OCI-LY1 (cell line): ENCODE measurements at regions not wholly inside any gene's neighbourhood (a gene's known extent, or its start where the extent isn't known, plus 50 kb on each side); places are given as distances from the start of the nearest gene placed in this dataset.

ENCODE experiments used
- H2AFZ ChIP-seq: fragments of 200-600 bp; sonication (generic), shearing (Covaris generic); 2 replicates; pipeline ENCODE4 v1.6.0; 2014; ENCODE audit warnings: antibody characterized with exemption, mild to moderate bottlenecking, low read length
- H3F3A ChIP-seq: fragments of 200-600 bp; sonication (generic), shearing (Covaris generic); 2 replicates; pipeline ENCODE4 v1.6.0; 2014; ENCODE audit warnings: mild to moderate bottlenecking, antibody characterized with exemption, low read length, moderate library complexity; ENCODE audit not compliant: insufficient read depth
- H3K27ac ChIP-seq: fragments of 200-600 bp; sonication (generic); 2 replicates; pipeline ENCODE4 v1.5.1; 2014; ENCODE audit warnings: low read length, mixed run types, mild to moderate bottlenecking, low read depth; ENCODE audit not compliant: poor library complexity, severe bottlenecking
- H3K27me3 ChIP-seq: fragments of 200-600 bp; sonication (generic); 2 replicates; pipeline ENCODE4 v1.6.0; 2014; ENCODE audit warnings: antibody characterized with exemption, mild to moderate bottlenecking, low read length, moderate library complexity; ENCODE audit not compliant: insufficient read depth
- H3K36me3 ChIP-seq: fragments of 200-600 bp; sonication (generic); 2 replicates; pipeline ENCODE4 v1.6.1; 2014; ENCODE audit warnings: mild to moderate bottlenecking, antibody characterized with exemption, low read length, moderate library complexity, mixed read lengths; ENCODE audit not compliant: insufficient read depth
- H3K4me1 ChIP-seq: fragments of 200-600 bp; sonication (generic); 2 replicates; pipeline ENCODE4 v1.5.1; 2014; ENCODE audit warnings: mild to moderate bottlenecking, low read length, moderate library complexity; ENCODE audit not compliant: insufficient read depth, severe bottlenecking
- H3K4me2 ChIP-seq: fragments of 200-600 bp; sonication (generic), shearing (Covaris generic); 2 replicates; pipeline ENCODE4 v1.6.1; 2014; ENCODE audit warnings: low read length
- H3K4me3 ChIP-seq: fragments of 200-600 bp; sonication (generic); 2 replicates; pipeline ENCODE4 v1.5.1; 2014; ENCODE audit warnings: low read length, low read depth, mild to moderate bottlenecking, mixed read lengths; ENCODE audit not compliant: poor library complexity, severe bottlenecking
- H3K79me2 ChIP-seq: fragments of 200-600 bp; shearing (Covaris generic); 2 replicates; pipeline ENCODE4 v1.6.1; 2016; ENCODE audit warnings: mixed run types, low read length, mixed read lengths; ENCODE audit not compliant: insufficient read depth
- H3K9ac ChIP-seq: fragments of 200-600 bp; sonication (generic), shearing (Covaris generic); 2 replicates; pipeline ENCODE4 v1.6.1; 2014; ENCODE audit warnings: mild to moderate bottlenecking, low read length, mixed read lengths
- H3K9me2 ChIP-seq: fragments of 200-600 bp; sonication (generic), shearing (Covaris generic); 2 replicates; pipeline ENCODE4 v1.6.1; 2014; ENCODE audit warnings: low read depth, mild to moderate bottlenecking, low read length, mixed read lengths
- H3K9me3 ChIP-seq: fragments of 200-600 bp; shearing (Covaris generic); 2 replicates; pipeline ENCODE4 v1.6.1; 2014; ENCODE audit warnings: low read length, mixed read lengths
- H4K20me1 ChIP-seq: fragments of 200-600 bp; sonication (generic), shearing (Covaris generic); 2 replicates; pipeline ENCODE4 v1.6.0; 2016; ENCODE audit warnings: mild to moderate bottlenecking, low read length; ENCODE audit not compliant: insufficient read depth
- CTCF ChIP-seq: fragments of 200-600 bp; sonication (generic), shearing (Covaris generic); IDR thresholded peaks from 2 replicates; pipeline ENCODE4 v1.5.1; 2017; ENCODE audit warnings: mild to moderate bottlenecking, antibody characterized with exemption, low read length, moderate library complexity, mixed read lengths
- EZH2 ChIP-seq: fragments of 200-600 bp; sonication (generic), shearing (Covaris generic); IDR thresholded peaks from 2 replicates; pipeline ENCODE4 v1.8.0; 2017; ENCODE audit warnings: borderline replicate concordance, mixed run types, mild to moderate bottlenecking, antibody characterized with exemption, low read length, moderate library complexity, mixed read lengths

- H3K4me2 ChIP-seq = no peak overlapping the region
- TF ChIP-seq EZH2 = no peak
- no peak for TF ChIP-seq CTCF
- H3K27ac ChIP-seq = no peak overlapping the region
- no peaks in the 10 kb centered on the region for H3K4me1 ChIP-seq
- no peaks in the 10 kb centered on the region for H3K9me2 ChIP-seq
- no peak overlapping the region for H3K4me3 ChIP-seq
- no peaks in the 10 kb centered on the region for H3K27me3 ChIP-seq
- no peaks in the 10 kb centered on the region for H3K36me3 ChIP-seq
- no peaks in the 10 kb centered on the region for H4K20me1 ChIP-seq
- no peak overlapping the region for H3K9ac ChIP-seq
- no peaks in the 10 kb centered on the region for H3F3A ChIP-seq
- no peaks in the 10 kb centered on the region for H3K79me2 ChIP-seq
- no peaks in the 10 kb centered on the region for H3K9me3 ChIP-seq
- H2AFZ ChIP-seq = no peak overlapping the region
Observed at GRCh38 chr2:240238786-240239185, 98.3 kb upstream of the OTOS start.

GRCh38 chr2:240239325-240239724 lies 98.9 kb upstream of the OTOS start:
- Histone ChIP-seq H3K79me2 (no peaks in the 10 kb centered on the region), H3K4me1 (no peaks in the 10 kb centered on the region), H3K9me2 (no peaks in the 10 kb centered on the region), H3K9me3 (no peaks in the 10 kb centered on the region), H3K27me3 (no peaks in the 10 kb centered on the region), H4K20me1 (no peaks in the 10 kb centered on the region), H3K36me3 (no peaks in the 10 kb centered on the region), H3K4me2 (no peak overlapping the region), H3F3A (no peaks in the 10 kb centered on the region), H2AFZ (no peak overlapping the region), H3K9ac (no peak overlapping the region), H3K27ac (no peak overlapping the region), H3K4me3 (no peak overlapping the region)
- TF ChIP-seq CTCF = no peak
- TF ChIP-seq EZH2 = no peak

- no peak for TF ChIP-seq CTCF
- TF ChIP-seq EZH2 = no peak
- no peaks in the 10 kb centered on the region for H3K36me3 ChIP-seq
- no peak overlapping the region for H3K4me3 ChIP-seq
- H3K79me2 ChIP-seq = no peaks in the 10 kb centered on the region
- H3F3A ChIP-seq = no peaks in the 10 kb centered on the region
- H4K20me1 ChIP-seq = no peaks in the 10 kb centered on the region
- H3K9me3 ChIP-seq = no peaks in the 10 kb centered on the region
- no peak overlapping the region for H3K27ac ChIP-seq
- H3K9me2 ChIP-seq = no peaks in the 10 kb centered on the region
- H3K27me3 ChIP-seq = no peaks in the 10 kb centered on the region
- H2AFZ ChIP-seq = no peak overlapping the region
- H3K4me1 ChIP-seq = no peaks in the 10 kb centered on the region
- H3K9ac ChIP-seq = no peak overlapping the region
- no peak overlapping the region for H3K4me2 ChIP-seq
Observed at GRCh38 chr2:240240017-240240734, 99.7 kb upstream of the OTOS start.
